GM18517 (cell line): ENCODE measurements at regions not wholly inside any gene's neighbourhood (a gene's known extent, or its start where the extent isn't known, plus 50 kb on each side); places are given as distances from the start of the nearest gene placed in this dataset.

Experiments used
- ATAC-seq: cut with Tn5 transposase; IDR thresholded peaks from one replicate; pipeline ENCODE4 v1.9.1; 2021; ENCODE audit warnings: mild to moderate bottlenecking, moderate library complexity; ENCODE audit not compliant: unreplicated experiment

DNA sequence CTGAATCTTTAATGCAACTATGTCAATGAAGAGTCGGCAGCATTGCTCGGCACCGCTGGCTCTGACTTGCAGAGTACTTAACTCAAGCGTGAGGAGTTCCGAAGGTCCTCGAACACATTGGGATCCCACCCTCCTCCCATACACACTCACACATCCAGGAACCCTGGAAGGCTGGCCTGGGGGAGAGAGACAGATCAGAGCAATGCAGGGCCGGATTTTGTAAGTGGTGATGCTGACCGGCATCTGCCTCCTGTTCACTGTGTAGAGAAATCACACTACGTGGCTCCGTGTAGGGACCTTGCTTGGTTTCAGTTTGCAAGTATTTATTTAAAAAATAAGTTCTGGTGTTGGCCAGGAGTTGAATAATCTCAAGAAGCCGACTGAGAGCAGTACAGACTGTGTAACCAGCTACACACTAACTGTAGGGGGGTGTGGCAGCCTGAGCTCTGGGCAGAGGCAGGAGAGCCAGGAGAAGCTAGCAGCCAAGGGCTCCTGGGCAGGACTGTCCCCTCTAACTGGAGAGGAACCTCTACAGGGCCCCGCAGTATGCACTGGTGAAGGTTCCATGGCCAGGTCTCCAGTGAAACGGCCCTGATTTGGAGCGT lies 190.2 kb upstream of the TNRC6C start:
- no peak for ATAC-seq

GRCh38 chr17:77769215-77769614 lies 189.3 kb upstream of the TNRC6C start:
- no peak for ATAC-seq

- no peak for ATAC-seq
These were observed 188.7 kb upstream of the TNRC6C start for GRCh38 chr17:77769762-77770161.

DNA sequence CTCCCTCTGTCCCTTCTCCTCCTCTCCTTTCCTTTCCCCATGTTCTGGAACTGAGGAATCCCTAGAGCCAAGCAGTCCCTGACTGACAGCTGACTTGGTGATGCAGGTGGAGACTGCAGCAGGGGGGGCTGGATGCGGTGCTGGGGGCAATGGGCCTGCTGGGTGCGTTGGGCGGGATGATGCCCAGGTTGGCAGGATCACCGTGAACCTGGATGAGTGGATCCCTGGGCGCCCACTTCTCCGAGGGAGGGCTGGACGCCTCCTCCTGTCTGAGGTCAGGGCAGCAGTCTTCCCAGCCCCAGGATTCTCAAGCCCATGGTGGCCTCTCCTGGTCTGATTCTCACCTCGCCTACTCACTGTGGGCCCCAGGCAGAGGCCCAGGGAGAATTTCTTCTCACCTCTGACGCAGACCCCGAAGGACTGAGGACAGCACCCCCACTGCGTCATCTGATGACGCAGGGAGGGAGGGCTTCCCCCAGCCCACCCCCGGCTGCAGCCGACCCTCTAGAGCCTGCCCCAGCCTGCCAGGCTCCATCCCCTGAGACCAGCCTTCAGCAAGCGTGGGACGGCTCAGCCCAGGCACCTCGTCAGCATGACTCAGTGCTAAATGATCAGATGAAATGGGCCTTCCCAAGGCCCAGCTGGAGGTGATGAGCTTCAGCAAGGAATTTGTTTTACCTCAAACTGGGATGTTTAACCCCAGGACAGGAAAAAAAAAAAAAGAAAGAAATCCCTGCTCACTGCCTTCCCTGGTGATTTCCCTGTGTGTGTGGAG lies 188.0 kb upstream of the TNRC6C start:
- ATAC-seq: no peak

DNA sequence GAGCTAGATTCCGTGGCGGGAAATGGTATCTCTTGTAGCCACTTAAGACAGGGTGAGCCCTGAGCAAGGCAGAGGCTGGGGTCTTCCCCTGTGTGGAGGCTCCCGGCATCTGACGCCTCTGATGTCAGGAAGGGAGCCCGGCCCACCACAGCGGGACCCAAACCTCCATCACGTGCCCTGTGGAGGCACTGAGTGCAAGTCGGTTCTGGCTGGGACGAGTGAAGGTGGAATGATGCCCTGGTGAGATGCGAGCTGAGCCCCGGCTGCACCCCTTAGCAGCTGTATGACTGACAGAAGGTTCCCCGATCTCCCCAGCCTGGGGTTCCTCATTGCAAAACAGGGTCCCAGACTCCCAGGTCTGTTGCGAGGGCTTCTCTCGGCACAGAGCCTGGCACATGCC lies 187.4 kb upstream of the TNRC6C start:
- ATAC-seq: no peak

DNA sequence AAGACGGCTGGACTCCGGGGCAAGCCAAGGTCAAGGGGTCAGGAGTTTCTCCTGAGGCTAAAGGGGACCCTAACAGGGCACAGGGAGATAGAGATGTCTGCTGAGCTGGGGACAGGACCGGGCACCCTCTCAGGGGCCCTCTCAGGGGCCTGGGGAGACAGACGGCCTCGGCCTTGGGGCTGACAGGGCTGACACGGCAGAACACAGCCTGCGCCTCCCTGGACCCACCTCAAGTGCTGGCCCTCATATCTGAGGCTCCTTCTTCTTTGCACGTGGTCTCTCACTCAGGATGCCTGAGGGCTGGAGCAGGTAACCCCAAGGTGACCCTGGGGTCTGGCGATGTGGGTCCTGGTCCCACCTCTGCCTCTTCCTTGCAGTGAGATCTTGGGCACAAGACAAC lies 186.9 kb upstream of the TNRC6C start:
- ATAC-seq: no peak

- ATAC-seq: no peak
These were observed 186.5 kb upstream of the TNRC6C start for GRCh38 chr17:77771998-77772397.

- ATAC-seq: no peak
These were observed 186.0 kb upstream of the TNRC6C start for GRCh38 chr17:77772461-77772897.

GRCh38 chr17:77772899-77773358 lies 185.6 kb upstream of the TNRC6C start:
- ATAC-seq: no peak

DNA sequence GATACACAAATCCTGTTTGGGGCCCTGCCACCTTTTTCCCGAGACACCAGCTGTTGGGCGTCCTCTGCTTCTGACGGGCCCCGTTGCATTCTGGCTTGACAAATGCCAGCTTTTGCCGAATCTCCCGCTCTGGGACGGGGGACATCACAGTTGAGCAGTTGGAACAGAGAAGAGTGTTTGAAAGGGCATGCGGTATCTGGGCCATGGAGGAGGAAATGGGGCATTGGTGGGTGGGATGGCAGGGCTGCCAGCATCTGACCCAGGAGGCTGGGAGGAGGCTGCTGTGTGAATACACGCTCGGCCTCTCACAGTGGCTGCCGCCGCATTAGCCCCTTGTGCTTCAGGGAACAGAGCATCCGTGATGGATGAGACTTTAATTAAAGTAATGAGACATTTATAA lies 184.3 kb upstream of the TNRC6C start:
- ATAC-seq: no peak

DNA sequence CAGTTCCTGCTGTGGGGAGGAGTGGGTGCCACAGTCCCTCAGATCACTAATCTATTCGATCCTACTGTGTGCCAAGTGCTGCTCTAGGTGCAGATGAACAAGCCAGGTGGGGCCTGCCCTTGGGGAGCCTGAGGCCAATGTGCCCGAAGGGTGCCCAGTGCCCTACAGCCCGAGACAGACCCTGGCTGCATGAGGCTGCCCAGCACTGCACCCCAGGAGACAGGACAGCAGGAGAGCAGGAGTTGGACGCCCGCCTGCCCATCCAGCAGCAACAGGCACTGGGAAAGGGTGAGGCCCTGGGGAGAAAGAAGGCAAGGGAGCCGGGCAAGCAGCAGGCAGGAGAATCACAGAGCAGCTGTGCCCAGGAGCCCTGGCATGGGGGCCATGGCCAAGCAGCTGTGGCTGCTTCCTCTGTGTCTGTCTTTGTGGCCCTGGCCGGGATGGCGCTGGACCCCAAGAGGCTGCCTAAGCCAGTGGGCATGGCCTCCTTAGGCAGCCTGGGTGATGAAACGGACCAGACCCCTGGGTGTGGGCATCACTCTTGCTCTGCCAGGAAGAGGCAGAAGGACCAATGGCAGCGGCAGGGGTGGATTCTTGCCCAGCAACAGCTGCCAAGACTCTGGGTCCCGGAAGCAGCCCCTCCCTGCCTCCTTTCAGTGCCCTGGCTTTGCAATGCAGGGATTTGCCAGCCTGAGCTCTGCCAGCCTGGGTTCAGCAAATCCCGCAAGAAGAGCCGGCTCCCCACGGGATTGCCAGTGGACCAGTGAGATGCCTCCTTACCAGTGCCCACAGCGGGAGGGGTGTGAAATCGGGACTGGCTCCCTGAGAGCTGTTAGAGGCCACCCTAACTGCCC lies 179.6 kb upstream of the TNRC6C start:
- no peak for ATAC-seq

GRCh38 chr17:77779711-77780539 lies 178.6 kb upstream of the TNRC6C start:
- no peak for ATAC-seq

DNA sequence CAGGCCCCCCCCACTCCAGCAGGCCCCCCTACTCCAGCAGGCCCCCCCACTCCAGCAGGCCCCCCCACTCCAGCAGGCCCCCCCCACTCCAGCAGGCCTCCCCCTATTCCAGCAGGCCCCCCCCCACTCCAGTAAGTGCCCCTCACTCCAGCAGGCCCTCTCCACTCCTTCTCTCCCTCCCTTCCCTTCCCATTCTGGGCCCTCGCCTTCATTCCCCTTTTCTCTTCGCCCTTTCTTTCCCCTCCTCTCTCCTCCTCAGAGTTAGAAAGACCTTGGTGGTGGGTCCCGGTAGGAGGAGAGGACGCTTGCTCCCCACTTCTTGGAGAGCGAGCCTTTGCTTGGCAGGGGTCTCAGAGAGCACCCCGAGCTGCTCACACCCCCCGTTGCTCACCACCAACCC lies 177.0 kb upstream of the TNRC6C start:
- no peak for ATAC-seq

- no peak for ATAC-seq
These were observed 176.3 kb upstream of the TNRC6C start for GRCh38 chr17:77782201-77782600.

GRCh38 chr17:77782611-77783010 lies 175.9 kb upstream of the TNRC6C start:
- ATAC-seq: no peak

DNA sequence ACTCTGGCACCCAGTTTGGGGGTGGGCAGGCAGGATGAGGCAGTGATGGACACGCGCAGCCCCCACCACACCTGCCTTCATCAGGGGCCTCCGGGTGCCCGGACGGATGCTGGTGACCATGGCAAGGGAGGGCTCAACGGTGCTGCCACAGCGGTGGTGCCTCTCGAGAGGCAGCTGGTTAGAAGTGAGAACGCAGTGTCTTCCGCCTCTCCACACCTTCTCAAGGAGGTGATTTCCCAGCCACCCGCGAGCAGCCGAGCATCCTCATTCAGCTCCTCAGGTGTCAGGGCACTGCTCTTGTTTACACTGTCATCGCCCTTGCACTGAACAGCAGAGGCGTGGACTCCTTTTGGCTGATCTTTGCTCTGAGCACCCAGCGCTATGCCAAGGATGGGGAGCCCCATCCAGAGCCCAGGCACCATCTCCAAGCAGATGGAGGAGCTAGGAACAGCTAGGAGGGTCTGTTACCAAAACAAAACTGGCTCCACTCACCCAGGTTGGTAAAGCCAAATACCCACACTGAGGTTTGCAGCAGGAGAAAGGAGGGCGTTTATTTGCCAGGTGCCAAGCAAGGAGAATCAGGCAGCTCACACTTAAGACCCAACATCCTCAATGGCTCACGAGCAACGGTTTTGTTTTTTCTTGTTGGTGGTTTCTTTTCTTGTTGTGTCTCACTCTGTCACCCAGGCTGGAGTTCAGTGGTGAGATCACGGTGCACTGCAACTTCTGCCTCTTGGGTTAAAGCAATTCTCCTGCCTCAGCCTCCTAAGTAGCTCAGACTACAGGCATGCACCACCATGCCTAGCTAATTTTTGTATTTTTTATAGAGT lies 174.3 kb upstream of the TNRC6C start:
- no peak for ATAC-seq

GRCh38 chr17:77785312-77785905 lies 173.1 kb upstream of the TNRC6C start:
- no peak for ATAC-seq

GRCh38 chr17:77786090-77786489 lies 172.4 kb upstream of the TNRC6C start:
- no peak for ATAC-seq

GRCh38 chr17:77786740-77787505 lies 171.6 kb upstream of the TNRC6C start:
- no peak for ATAC-seq
